Spleen (tissue), 11 donors: ENCODE measurements at regions not wholly inside any gene's neighbourhood (a gene's known extent, or its start where the extent isn't known, plus 50 kb on each side); places are given as distances from the start of the nearest gene placed in this dataset.

Experiments used
- DNase-seq: peaks from one replicate; pipeline ENCODE4 v3.0.0-alpha.2; 2020
- H3K27ac ChIP-seq, 8 donors: fragments of 200-600 bp; sonication (generic) in 7 of 8; 1 replicate in 4 of 8; 2 replicates in 4 of 8; pipeline versions ENCODE4 v1.5.0 to v1.8.0; 2016 to 2021; ENCODE audit warnings: inconsistent platforms in 4 of 8, mild to moderate bottlenecking in 4 of 8, moderate library complexity in 1 of 8
- H3K27me3 ChIP-seq, 7 donors: fragments of 200-600 bp; sonication (generic) in 6 of 7; replicated peaks in 1 of 7; 1 replicate in 4 of 7; 2 replicates in 3 of 7; pipeline versions ENCODE4 v1.5.0 to v1.8.0; 2016 to 2021; ENCODE audit warnings: inconsistent platforms in 3 of 7, mild to moderate bottlenecking in 1 of 7
- H3K36me3 ChIP-seq, 6 donors: fragments of 200-600 bp; sonication (generic) in 5 of 6; 1 replicate in 4 of 6; 2 replicates in 2 of 6; pipeline versions ENCODE4 v1.5.0 to v1.8.0; 2016 to 2021; ENCODE audit warnings: inconsistent platforms in 2 of 6
- H3K4me1 ChIP-seq, 6 donors: fragments of 200-600 bp; sonication (generic) in 5 of 6; 1 replicate in 3 of 6; 2 replicates in 3 of 6; pipeline versions ENCODE4 v1.5.0 to v1.8.0; 2016 to 2021; ENCODE audit warnings: inconsistent platforms in 3 of 6
- H3K4me3 ChIP-seq, 8 donors: fragments of 200-600 bp; sonication (generic) in 7 of 8; 1 replicate in 4 of 8; 2 replicates in 4 of 8; pipeline versions ENCODE4 v1.5.0 to v1.8.0; 2016 to 2021; ENCODE audit warnings: inconsistent platforms in 4 of 8, mild to moderate bottlenecking in 4 of 8, moderate library complexity in 2 of 8
- H3K9me3 ChIP-seq, 8 donors: fragments of 200-600 bp; sonication (generic) in 7 of 8; 1 replicate in 4 of 8; 2 replicates in 4 of 8; pipeline versions ENCODE4 v1.5.0 to v1.8.0; 2016 to 2021; ENCODE audit warnings: inconsistent platforms in 4 of 8
- CTCF ChIP-seq, 11 experiments: fragments of 200-600 bp in 7 of 11; fragments of 450-650 bp in 4 of 11; sonication (generic) in 4 of 11; IDR thresholded peaks in 8 of 11; conservative IDR thresholded peaks in 3 of 11; 1 replicate in 7 of 11; 2 replicates in 4 of 11; pipeline versions ENCODE4 v1.4.0 to v1.8.0; 2016 to 2021; ENCODE audit warnings: antibody characterized with exemption in 11 of 11, inconsistent platforms in 4 of 11, mild to moderate bottlenecking in 1 of 11
- POLR2A ChIP-seq, 3 donors: fragments of 450-650 bp; IDR thresholded peaks; one replicate each; pipeline ENCODE4 v1.5.1; 2017; ENCODE audit warnings: antibody characterized with exemption in 3 of 3, mild to moderate bottlenecking in 1 of 3
- POLR2AphosphoS5 ChIP-seq, 3 donors: sonication (generic); formaldehyde crosslinking; IDR thresholded peaks; one replicate each; pipeline ENCODE4 v1.5.1; 2017; ENCODE audit warnings: antibody characterized with exemption in 3 of 3
- WGBS, 5 donors: extraction: QIAGEN DNeasy Blood & Tissue Kit in 3 of 5; methylation state at CpG; one replicate each; pipeline versions ENCODE4 v1.1.5 to v1.1.7; 2013 to 2018; 5-methylcytosine and 5-hydroxymethylcytosine counted together
- intact Hi-C: fragments of 100-400 bp; cut with DNase I; formaldehyde crosslinking; loops from one replicate; pipeline ENCODE4 v1.15.0; 2023; ENCODE audit warnings: low total_unique reads
- donor health status: healthy with polysubstance abuse.
- donor health status: DM: no; HTN: no; CAD: no; lungs with moderate emphysema.
- donor health status: DM: no; HTN: no; CAD: no.
- donor health status: Bipolar disorder and iron deficiency.
- donor health status: healthy.
- donor health status: DM: no; HTN: no; CAD: no.
- donor health status: DM: yes; HTN: yes; CAD: no.

- WGBS, 5 donors, result 79 to 100% (median 91%) methylated on average over 2 of the region's 2 CpGs
- H3K36me3 ChIP-seq, result no peaks in the 10 kb centered on the region
- H3K4me1 ChIP-seq, result no peaks in the 10 kb centered on the region
- no peak for DNase-seq
- TF ChIP-seq POLR2AphosphoS5 (IDR thresholded peaks at IDR 0.05), result no peak
- TF ChIP-seq CTCF (IDR thresholded peaks at IDR 0.05 in 8 of 11, conservative IDR thresholded peaks at IDR 0.05 in 3 of 11), result no peak
- TF ChIP-seq POLR2A (IDR thresholded peaks at IDR 0.05), result no peak
- no peaks in the 10 kb centered on the region for H3K27me3 ChIP-seq
- H3K27ac ChIP-seq, result no peak overlapping the region
- no peak overlapping the region for H3K4me3 ChIP-seq
- peaks cover 0 to 24% (median 11%) of the 10 kb centered on the region in 8 donors for H3K9me3 ChIP-seq
- intact Hi-C loops, result no loop called here
Measured at GRCh38 chr10:127824826-127825225, 67.9 kb downstream of the CLRN3 start.

- TF ChIP-seq POLR2AphosphoS5 (IDR thresholded peaks at IDR 0.05) (no peak), CTCF (IDR thresholded peaks at IDR 0.05 in 8 of 11, conservative IDR thresholded peaks at IDR 0.05 in 3 of 11) (no peak), POLR2A (IDR thresholded peaks at IDR 0.05) (no peak)
- no peak for DNase-seq
- Histone ChIP-seq H3K4me1 (no peaks in the 10 kb centered on the region), H3K27me3 (peaks cover 0 to 5% (median 0%) of the 10 kb centered on the region in 7 donors), H3K4me3 (no peak overlapping the region), H3K9me3 (peaks cover 0 to 24% (median 11%) of the 10 kb centered on the region in 8 donors), H3K36me3 (no peaks in the 10 kb centered on the region), H3K27ac (no peak overlapping the region)
- 88 to 95% (median 91%) methylated on average over 10 of the region's 10 CpGs for whole genome bisulfite sequencing, 5 donors
- intact Hi-C loops, result no loop called here
Measured at GRCh38 chr10:127826154-127826725, 66.5 kb downstream of the CLRN3 start.

GRCh38 chr10:127827354-127828140 is 65.2 kb downstream of the CLRN3 start:
- TF ChIP-seq POLR2AphosphoS5 (IDR thresholded peaks at IDR 0.05) (no peak), CTCF (IDR thresholded peaks at IDR 0.05 in 8 of 11, conservative IDR thresholded peaks at IDR 0.05 in 3 of 11) (no peak), POLR2A (IDR thresholded peaks at IDR 0.05) (no peak)
- intact Hi-C loops, result no loop called here
- Histone ChIP-seq H3K36me3 (no peaks in the 10 kb centered on the region), H3K4me3 (no peak overlapping the region), H3K27me3 (peaks cover 0 to 14% (median 0%) of the 10 kb centered on the region in 7 donors), H3K27ac (no peak overlapping the region), H3K9me3 (peaks cover 0 to 17% (median 5%) of the 10 kb centered on the region in 8 donors), H3K4me1 (no peaks in the 10 kb centered on the region)
- 69 to 84% (median 75%) methylated on average over 5 to 6 of the region's 6 CpGs for WGBS, 5 donors
- no peak for DNase-seq
